Loucy (cell line): ENCODE measurements at regions not wholly inside any gene's neighbourhood (a gene's known extent, or its start where the extent isn't known, plus 50 kb on each side); places are given as distances from the start of the nearest gene placed in this dataset.

Experiments
- H2AFZ ChIP-seq: fragments of 200-600 bp; sonication (generic); 2 replicates; pipeline ENCODE4 v1.6.0; 2016; ENCODE audit warnings: antibody characterized with exemption, mild to moderate bottlenecking, low read length, moderate library complexity
- H3F3A ChIP-seq: fragments of 200-600 bp; 2 replicates; pipeline ENCODE4 v1.6.0; 2016; ENCODE audit warnings: antibody characterized with exemption, low read depth, mild to moderate bottlenecking
- H3K27me3 ChIP-seq: fragments of 200-600 bp; sonication (generic); 2 replicates; pipeline ENCODE4 v1.6.1; 2014; ENCODE audit warnings: low read length, mild to moderate bottlenecking; ENCODE audit not compliant: insufficient read depth, poor library complexity, severe bottlenecking
- H3K36me3 ChIP-seq: fragments of 200-600 bp; sonication (generic); 2 replicates; pipeline ENCODE4 v1.6.1; 2016; ENCODE audit warnings: low read length; ENCODE audit not compliant: insufficient read depth
- H3K4me1 ChIP-seq: fragments of 200-600 bp; sonication (generic); 2 replicates; pipeline ENCODE4 v1.5.1; 2014; ENCODE audit warnings: low read length, mild to moderate bottlenecking; ENCODE audit not compliant: insufficient read depth, poor library complexity, severe bottlenecking
- H3K4me2 ChIP-seq: fragments of 200-600 bp; sonication (generic); 2 replicates; pipeline ENCODE4 v1.6.0; 2014; ENCODE audit warnings: antibody characterized with exemption, low read length, low read depth, mild to moderate bottlenecking; ENCODE audit not compliant: poor library complexity, severe bottlenecking
- H3K4me3 ChIP-seq: fragments of 200-600 bp; sonication (generic); 2 replicates; pipeline ENCODE4 v1.5.1; 2014; ENCODE audit warnings: low read length, mild to moderate bottlenecking, mixed read lengths; ENCODE audit not compliant: poor library complexity, severe bottlenecking
- H3K79me2 ChIP-seq: fragments of 200-600 bp; sonication (generic); 2 replicates; pipeline ENCODE4 v1.6.1; 2014; ENCODE audit warnings: low read length; ENCODE audit not compliant: insufficient read depth
- H3K9ac ChIP-seq: fragments of 200-600 bp; sonication (generic); 2 replicates; pipeline ENCODE4 v1.6.0; 2014; ENCODE audit warnings: mild to moderate bottlenecking, low read depth, low read length, moderate library complexity; ENCODE audit not compliant: poor library complexity, severe bottlenecking
- H3K9me2 ChIP-seq: fragments of 200-600 bp; sonication (generic); replicated peaks from 2 replicates; pipeline ENCODE4 v1.6.1; 2016; ENCODE audit warnings: low read depth, low read length, mixed read lengths
- H3K9me3 ChIP-seq: fragments of 200-600 bp; sonication (generic); 2 replicates; pipeline ENCODE4 v1.6.1; 2014; ENCODE audit warnings: mild to moderate bottlenecking, antibody characterized with exemption, low read length, low read depth; ENCODE audit not compliant: insufficient read depth
- H4K20me1 ChIP-seq: fragments of 200-600 bp; sonication (generic); 2 replicates; pipeline ENCODE4 v1.6.0; 2014; ENCODE audit warnings: antibody characterized with exemption, low read length, mild to moderate bottlenecking; ENCODE audit not compliant: insufficient read depth, poor library complexity, severe bottlenecking
- CTCF ChIP-seq: fragments of 200-600 bp; sonication (generic); conservative IDR thresholded peaks from 2 replicates; pipeline ENCODE4 v1.5.1; 2014; ENCODE audit warnings: mild to moderate bottlenecking, antibody characterized with exemption, low read length
- EZH2phosphoT487 ChIP-seq: fragments of 200-600 bp; IDR thresholded peaks from 2 replicates; pipeline ENCODE4 v1.6.1; 2018; ENCODE audit warnings: antibody characterized with exemption, mild to moderate bottlenecking, moderate library complexity, borderline replicate concordance

- no peaks in the 10 kb centered on the region for H4K20me1 ChIP-seq
- H3F3A ChIP-seq, result no peaks in the 10 kb centered on the region
- H3K27me3 ChIP-seq, result no peaks in the 10 kb centered on the region
- no peaks in the 10 kb centered on the region for H3K79me2 ChIP-seq
- H3K36me3 ChIP-seq, result no peaks in the 10 kb centered on the region
- H3K4me2 ChIP-seq, result no peak overlapping the region
- H3K9me2 ChIP-seq, result no peaks in the 10 kb centered on the region
- H3K4me3 ChIP-seq, result no peak overlapping the region
- H3K4me1 ChIP-seq, result no peaks in the 10 kb centered on the region
- no peak overlapping the region for H3K9ac ChIP-seq
- H3K9me3 ChIP-seq, result peaks cover 4% of the 10 kb centered on the region; the same call in 1 of the 2 replicates
- H2AFZ ChIP-seq, result no peak overlapping the region
- no peak for TF ChIP-seq EZH2phosphoT487
- no peak for TF ChIP-seq CTCF
These were observed 415.0 kb upstream of the ZNF507 start for GRCh38 chr19:31930401-31930800.

GRCh38 chr19:31937983-31938382 is 407.4 kb upstream of the ZNF507 start:
- Histone ChIP-seq H3K4me2 (no peak overlapping the region), H3K4me1 (no peaks in the 10 kb centered on the region), H3K27me3 (no peaks in the 10 kb centered on the region), H3K9me3 (peaks cover 18% of the 10 kb centered on the region; the same call in 1 of the 2 replicates), H3K9me2 (no peaks in the 10 kb centered on the region), H3K79me2 (no peaks in the 10 kb centered on the region), H4K20me1 (no peaks in the 10 kb centered on the region), H3K36me3 (no peaks in the 10 kb centered on the region), H3F3A (no peaks in the 10 kb centered on the region), H3K9ac (no peak overlapping the region), H2AFZ (no peak overlapping the region), H3K4me3 (no peak overlapping the region)
- TF ChIP-seq CTCF, result no peak
- no peak for TF ChIP-seq EZH2phosphoT487

GRCh38 chr19:31938675-31939074 is 406.7 kb upstream of the ZNF507 start:
- H3K36me3 ChIP-seq, result no peaks in the 10 kb centered on the region
- no peak overlapping the region for H3K4me2 ChIP-seq
- H3K9me2 ChIP-seq, result no peaks in the 10 kb centered on the region
- peaks cover 18% of the 10 kb centered on the region; the same call in 1 of the 2 replicates for H3K9me3 ChIP-seq
- TF ChIP-seq EZH2phosphoT487, result no peak
- TF ChIP-seq CTCF, result no peak
- no peaks in the 10 kb centered on the region for H4K20me1 ChIP-seq
- H2AFZ ChIP-seq, result no peak overlapping the region
- no peaks in the 10 kb centered on the region for H3K27me3 ChIP-seq
- no peaks in the 10 kb centered on the region for H3F3A ChIP-seq
- H3K79me2 ChIP-seq, result no peaks in the 10 kb centered on the region
- no peak overlapping the region for H3K9ac ChIP-seq
- H3K4me3 ChIP-seq, result no peak overlapping the region
- H3K4me1 ChIP-seq, result no peaks in the 10 kb centered on the region
